ENCODE measurements at regions not wholly inside any gene's neighbourhood (a gene's known extent, or its start where the extent isn't known, plus 50 kb on each side); places are given as distances from the start of the nearest gene placed in this dataset.

DNA sequence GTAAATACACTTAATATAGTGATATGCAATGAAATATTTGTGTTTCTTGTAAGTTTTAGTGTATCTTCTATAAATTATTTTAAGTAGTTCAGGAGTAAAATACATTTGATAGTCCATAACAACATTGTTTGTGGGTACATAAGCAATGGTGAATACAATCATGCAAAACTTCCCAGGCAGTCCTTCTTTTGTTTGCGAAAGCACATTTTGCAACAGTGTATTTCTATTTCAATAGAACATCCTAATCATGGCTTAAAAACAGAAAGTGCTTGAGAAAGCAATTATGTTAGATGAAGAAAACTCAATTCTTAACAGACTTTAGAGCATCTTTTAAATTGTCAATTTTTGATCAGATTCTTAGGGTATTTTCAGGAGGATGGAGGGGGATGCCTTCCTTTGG lies 155.6 kb downstream of the POSTN start:
- TF ChIP-seq, protein P1, sequence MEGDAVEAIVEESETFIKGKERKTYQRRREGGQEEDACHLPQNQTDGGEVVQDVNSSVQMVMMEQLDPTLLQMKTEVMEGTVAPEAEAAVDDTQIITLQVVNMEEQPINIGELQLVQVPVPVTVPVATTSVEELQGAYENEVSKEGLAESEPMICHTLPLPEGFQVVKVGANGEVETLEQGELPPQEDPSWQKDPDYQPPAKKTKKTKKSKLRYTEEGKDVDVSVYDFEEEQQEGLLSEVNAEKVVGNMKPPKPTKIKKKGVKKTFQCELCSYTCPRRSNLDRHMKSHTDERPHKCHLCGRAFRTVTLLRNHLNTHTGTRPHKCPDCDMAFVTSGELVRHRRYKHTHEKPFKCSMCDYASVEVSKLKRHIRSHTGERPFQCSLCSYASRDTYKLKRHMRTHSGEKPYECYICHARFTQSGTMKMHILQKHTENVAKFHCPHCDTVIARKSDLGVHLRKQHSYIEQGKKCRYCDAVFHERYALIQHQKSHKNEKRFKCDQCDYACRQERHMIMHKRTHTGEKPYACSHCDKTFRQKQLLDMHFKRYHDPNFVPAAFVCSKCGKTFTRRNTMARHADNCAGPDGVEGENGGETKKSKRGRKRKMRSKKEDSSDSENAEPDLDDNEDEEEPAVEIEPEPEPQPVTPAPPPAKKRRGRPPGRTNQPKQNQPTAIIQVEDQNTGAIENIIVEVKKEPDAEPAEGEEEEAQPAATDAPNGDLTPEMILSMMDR (conservative IDR thresholded peaks at IDR 0.05; ENCODE audit: low read depth, low read length) = no peak
- no peak for TF ChIP-seq EZH2phosphoT487 (IDR thresholded peaks at IDR 0.05; ENCODE audit: borderline replicate concordance, low read length)
- no peak for TF ChIP-seq EZH2 (IDR thresholded peaks at IDR 0.05; ENCODE audit: low read length, unreplicated experiment)
